H1 (cell line): ENCODE measurements at regions not wholly inside any gene's neighbourhood (a gene's known extent, or its start where the extent isn't known, plus 50 kb on each side); places are given as distances from the start of the nearest gene placed in this dataset.

Source experiments
- CTCF ChIA-PET: fragments of 300-600 bp; sonication (Branson Sonifier 250); formaldehyde crosslinking; loops from one replicate; lab custom pipeline; 2021; ENCODE audit not compliant: partially characterized antibody; lab: Charles Lee
- POLR2A ChIA-PET: fragments of 300-600 bp; sonication (Branson Sonifier 250); formaldehyde crosslinking; loops from one replicate; lab custom pipeline; 2021; ENCODE audit warnings: inconsistent platforms; ENCODE audit not compliant: partially characterized antibody; lab: Charles Lee
- DNase-seq, 2 experiments: peaks; one replicate each; pipeline versions ENCODE4 v3.0.0 to v3.0.0-alpha.2; 2010 to 2022; ENCODE audit warnings: low spot score in 2 of 2, low read depth in 1 of 2, mixed read lengths in 1 of 2
- FAIRE-seq: peaks from 2 replicates; lab custom pipeline; 2011; peaks lifted over from hg19 to GRCh38; lab: Jason Lieb, UNC
- H2AFZ ChIP-seq: 2 replicates; pipeline ENCODE4 v1.8.1; 2012; ENCODE audit warnings: low read length, inconsistent platforms
- H2AK5ac ChIP-seq: 2 replicates; pipeline ENCODE4 v1.6.1; 2013; ENCODE audit warnings: low read depth, low read length
- H2BK120ac ChIP-seq: replicated peaks from 2 replicates; pipeline ENCODE3; 2013; ENCODE audit warnings: low read depth, low read length, inconsistent platforms
- H2BK12ac ChIP-seq: 2 replicates; pipeline ENCODE4 v1.6.1; 2013; ENCODE audit warnings: low read depth, low read length
- H2BK15ac ChIP-seq: 2 replicates; pipeline ENCODE4 v1.6.1; 2013; ENCODE audit warnings: low read length
- H2BK20ac ChIP-seq: 2 replicates; pipeline ENCODE4 v1.6.1; 2013; ENCODE audit warnings: low read length
- H2BK5ac ChIP-seq: 2 replicates; pipeline ENCODE4 v1.6.1; 2013; ENCODE audit warnings: low read depth, low read length
- H3K14ac ChIP-seq: 2 replicates; pipeline ENCODE4 v1.6.1; 2013; ENCODE audit warnings: inconsistent platforms; ENCODE audit not compliant: insufficient read length
- H3K18ac ChIP-seq: 2 replicates; pipeline ENCODE4 v1.6.1; 2013; ENCODE audit warnings: low read length; ENCODE audit errors: extremely low read depth
- H3K23ac ChIP-seq: 2 replicates; pipeline ENCODE4 v1.6.1; 2013; ENCODE audit warnings: inconsistent platforms; ENCODE audit not compliant: insufficient read length
- H3K23me2 ChIP-seq: 2 replicates; pipeline ENCODE4 v1.6.1; 2013; ENCODE audit warnings: low read depth, low read length
- H3K27ac ChIP-seq: 2 replicates; pipeline ENCODE4 v1.6.1; 2011; ENCODE audit warnings: low read depth, low read length, inconsistent platforms
- H3K27me3 ChIP-seq, 4 experiments: replicated peaks in 1 of 4; 1 replicate in 1 of 4; 2 replicates in 3 of 4; pipeline versions ENCODE4 v1.6.1 to v1.8.1; 2011 to 2013; ENCODE audit warnings: low read length in 3 of 4, mild to moderate bottlenecking in 3 of 4, inconsistent platforms in 2 of 4, mixed read lengths in 2 of 4, moderate library complexity in 1 of 4; ENCODE audit not compliant: control insufficient read depth in 3 of 4, insufficient read depth in 3 of 4; ENCODE audit errors: extremely low read depth in 1 of 4
- H3K36me3 ChIP-seq, 4 experiments: 2 replicates each; pipeline versions ENCODE4 v1.6.1 to v1.8.1; 2011 to 2013; ENCODE audit warnings: mild to moderate bottlenecking in 4 of 4, low read length in 3 of 4, moderate library complexity in 2 of 4, control low read depth in 1 of 4, inconsistent platforms in 1 of 4; ENCODE audit not compliant: insufficient read depth in 4 of 4, control insufficient read depth in 2 of 4
- H3K4ac ChIP-seq: replicated peaks from 2 replicates; pipeline ENCODE3; 2013; ENCODE audit warnings: low read length, low read depth, mixed read lengths, inconsistent platforms; ENCODE audit not compliant: insufficient read length
- H3K4me1 ChIP-seq, 4 experiments: replicated peaks in 1 of 4; 1 replicate in 1 of 4; 2 replicates in 3 of 4; pipeline versions ENCODE4 v1.6.1 to v1.8.1; 2011 to 2013; ENCODE audit warnings: low read length in 3 of 4, inconsistent platforms in 2 of 4, mixed read lengths in 1 of 4; ENCODE audit not compliant: insufficient read depth in 4 of 4, control insufficient read depth in 3 of 4
- H3K4me2 ChIP-seq, 2 experiments: 2 replicates each; pipeline versions ENCODE4 v1.6.1 to v1.8.1; 2011 to 2013; ENCODE audit warnings: low read depth in 2 of 2, low read length in 2 of 2, control low read depth in 1 of 2, inconsistent platforms in 1 of 2, mild to moderate bottlenecking in 1 of 2; ENCODE audit not compliant: insufficient read depth in 1 of 2
- H3K4me3 ChIP-seq, 4 experiments: fragments of 200-600, 300-600 bp in 1 of 4; sonication (generic), shearing (Covaris generic), sonication (Bioruptor Twin) in 1 of 4; 2 replicates each; pipeline versions ENCODE4 v1.5.1 to v1.8.1; 2011 to 2016; ENCODE audit warnings: low read length in 4 of 4, low read depth in 3 of 4, control low read depth in 2 of 4, inconsistent platforms in 2 of 4, mild to moderate bottlenecking in 2 of 4, mixed read lengths in 1 of 4, moderate library complexity in 1 of 4; ENCODE audit not compliant: insufficient read depth in 2 of 4; ENCODE audit errors: extremely low read depth in 1 of 4
- H3K56ac ChIP-seq: replicated peaks from 2 replicates; pipeline ENCODE3; 2013; ENCODE audit warnings: low read depth, mild to moderate bottlenecking, mixed read lengths, low read length, inconsistent platforms; ENCODE audit not compliant: insufficient read length
- H3K79me1 ChIP-seq: 2 replicates; pipeline ENCODE4 v1.6.1; 2013; ENCODE audit warnings: low read depth, low read length, control low read depth
- H3K79me2 ChIP-seq, 2 experiments: 2 replicates each; pipeline versions ENCODE4 v1.6.1 to v1.8.1; 2012 to 2013; ENCODE audit warnings: low read length in 2 of 2, mild to moderate bottlenecking in 2 of 2, inconsistent platforms in 1 of 2; ENCODE audit not compliant: insufficient read depth in 2 of 2, control insufficient read depth in 1 of 2
- H3K9ac ChIP-seq, 4 experiments: replicated peaks in 1 of 4; 1 replicate in 1 of 4; 2 replicates in 3 of 4; pipeline versions ENCODE4 v1.6.1 to v1.8.1; 2011 to 2013; ENCODE audit warnings: low read depth in 3 of 4, low read length in 3 of 4, control low read depth in 2 of 4, mild to moderate bottlenecking in 2 of 4, moderate library complexity in 2 of 4, inconsistent platforms in 1 of 4; ENCODE audit errors: extremely low read depth in 1 of 4
- H3K9me3 ChIP-seq, 2 experiments: 2 replicates each; pipeline versions ENCODE4 v1.6.1 to v1.8.1; 2012 to 2013; ENCODE audit warnings: mild to moderate bottlenecking in 2 of 2, moderate library complexity in 2 of 2, control low read depth in 1 of 2, inconsistent platforms in 1 of 2, low read depth in 1 of 2, low read length in 1 of 2, mixed read lengths in 1 of 2; ENCODE audit not compliant: insufficient read depth in 2 of 2
- H4K20me1 ChIP-seq, 2 experiments: replicated peaks in 1 of 2; 2 replicates each; pipeline versions ENCODE3 to v1.8.1; 2011 to 2013; ENCODE audit warnings: inconsistent platforms in 2 of 2, low read length in 2 of 2, mild to moderate bottlenecking in 1 of 2; ENCODE audit not compliant: insufficient read depth in 2 of 2, control insufficient read depth in 1 of 2
- H4K5ac ChIP-seq: 2 replicates; pipeline ENCODE4 v1.6.1; 2013; ENCODE audit warnings: low read length, low read depth, mixed read lengths, inconsistent platforms; ENCODE audit not compliant: insufficient read length
- H4K8ac ChIP-seq: 2 replicates; pipeline ENCODE4 v1.8.0; 2013; ENCODE audit warnings: mild to moderate bottlenecking, moderate library complexity, low read length, inconsistent platforms; ENCODE audit not compliant: insufficient read depth; ENCODE audit errors: extremely low read depth
- H4K91ac ChIP-seq: replicated peaks from 2 replicates; pipeline ENCODE3; 2013; ENCODE audit warnings: low read length, mixed read lengths, inconsistent platforms; ENCODE audit not compliant: insufficient read length
- CEBPB ChIP-seq: IDR thresholded peaks from 2 replicates; pipeline ENCODE4 v1.6.1; 2012; ENCODE audit warnings: low read depth, low read length
- KDM4A ChIP-seq: IDR thresholded peaks from one replicate; pipeline ENCODE4 v1.7.1; 2012; ENCODE audit warnings: low read depth, mild to moderate bottlenecking, moderate library complexity, low read length, inconsistent platforms; ENCODE audit not compliant: severe bottlenecking
- POLR2A ChIP-seq, 2 experiments: IDR thresholded peaks; 1 replicate in 1 of 2; 2 replicates in 1 of 2; pipeline ENCODE4 v1.6.1; 2011; ENCODE audit warnings: low read depth in 2 of 2, low read length in 2 of 2, mild to moderate bottlenecking in 2 of 2; ENCODE audit errors: control extremely low read depth in 1 of 2
- WGBS, 2 experiments: shearing (Covaris generic) in 1 of 2; methylation state at CpG; one replicate each; pipeline versions ENCODE4 v1.1.6 to v1.1.7; 2013 to 2015; ENCODE audit warnings: low lambda C conversion rate in 2 of 2, mixed read lengths in 2 of 2, inconsistent platforms in 1 of 2, low coverage in 1 of 2, missing lambda C conversion rate in 1 of 2; ENCODE audit not compliant: insufficient replicate concordance in 2 of 2, insufficient coverage in 1 of 2, insufficient read length in 1 of 2; ENCODE audit errors: extremely low coverage in 1 of 2, missing lambda C conversion rate in 1 of 2; 5-methylcytosine and 5-hydroxymethylcytosine counted together

DNA sequence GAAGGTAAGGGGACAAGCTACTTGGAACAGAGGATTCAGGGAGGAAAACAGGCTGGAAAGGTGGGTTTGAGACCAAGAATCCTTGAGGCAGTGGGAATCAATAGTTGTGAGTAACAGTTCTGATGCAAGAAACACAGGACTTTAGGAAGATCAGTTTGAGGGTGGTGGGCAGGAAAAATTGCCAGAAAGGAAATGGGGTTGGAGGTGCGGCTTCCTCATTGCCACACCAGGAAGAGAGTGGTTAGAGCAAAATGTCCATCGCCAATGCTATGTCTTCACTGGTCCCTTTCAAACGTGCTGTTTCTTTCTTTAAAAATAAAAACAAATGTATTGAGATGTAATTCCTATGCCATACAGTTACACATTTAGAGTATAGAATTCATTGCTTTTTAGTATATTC, 57.1 kb upstream of the NOCT start:
- Histone ChIP-seq H3K27me3 (no peaks in the 10 kb centered on the region), H4K5ac (no peak overlapping the region), H3K79me1 (no peaks in the 10 kb centered on the region), H3K18ac (no peak overlapping the region), H3K14ac (no peak overlapping the region), H4K20me1 (no peaks in the 10 kb centered on the region), H2AK5ac (no peak overlapping the region), H2BK120ac (no peak overlapping the region), H3K9ac (no peak overlapping the region), H2BK12ac (no peak overlapping the region), H3K23me2 (no peaks in the 10 kb centered on the region; the same call in 1 of the 2 replicates), H3K9me3 (no peaks in the 10 kb centered on the region), H3K4ac (no peak overlapping the region), H2BK5ac (no peak overlapping the region), H2AFZ (no peak overlapping the region), H3K56ac (no peak overlapping the region), H4K8ac (no peak overlapping the region), H3K4me2 (no peak overlapping the region), H2BK20ac (no peak overlapping the region), H3K27ac (no peak overlapping the region), H3K23ac (no peak overlapping the region), H3K36me3 (no peaks in the 10 kb centered on the region; a peak in 1 of 8 replicates), H4K91ac (no peak overlapping the region)
- 84% methylated on average over 3 of the region's 3 CpGs; no CpG with 5 or more reads in 1 of the 2 experiments for WGBS, 2 experiments
- ChIA-PET CTCF (interaction anchor here (1.2 kb wide), 1 partner anchor 20 kb away, joined by 3 read pairs; no protein-coding TSS in a partner anchor), POLR2A (no interaction called here)
- no peak for FAIRE-seq
- DNase-seq = peak in 1 of 2 experiments; percentile 4
- no peak for TF ChIP-seq KDM4A
- TF ChIP-seq POLR2A (IDR thresholded peaks at IDR 0.05; ENCODE audit: control extremely low read depth in 1 of 2, low read depth in 2 of 2, low read length in 2 of 2) = no peak
- TF ChIP-seq CEBPB = no peak
- TF ChIP-seq, all 59 proteins: peak for 0
- H3K79me2 ChIP-seq = no peaks in the 10 kb centered on the region
- no peak overlapping the region for H3K4me3 ChIP-seq
- H2BK15ac ChIP-seq = no peak overlapping the region
- H3K4me1 ChIP-seq = peaks cover 0 to 3% (median 0%) of the 10 kb centered on the region in 4 experiments; a peak in 1 of 7 replicates
